Endothelial cell of umbilical vein (primary cell): ENCODE measurements at regions not wholly inside any gene's neighbourhood (a gene's known extent, or its start where the extent isn't known, plus 50 kb on each side); places are given as distances from the start of the nearest gene placed in this dataset.

Source experiments
- EZH2 ChIP-seq: IDR thresholded peaks from 2 replicates; pipeline ENCODE4 v1.6.1; 2012; ENCODE audit warnings: borderline replicate concordance, low read depth, mild to moderate bottlenecking, moderate library complexity, low read length, inconsistent platforms; ENCODE audit not compliant: severe bottlenecking
- FOS ChIP-seq: IDR thresholded peaks from 2 replicates; pipeline ENCODE4 v1.6.1; 2011; ENCODE audit warnings: mild to moderate bottlenecking, low read length, moderate library complexity, borderline replicate concordance; ENCODE audit not compliant: insufficient read depth
- JUN ChIP-seq: IDR thresholded peaks from 2 replicates; pipeline ENCODE4 v1.6.1; 2011; ENCODE audit warnings: borderline replicate concordance, low read depth; ENCODE audit not compliant: insufficient read length, insufficient read depth
- POLR2A ChIP-seq: IDR thresholded peaks from 2 replicates; pipeline ENCODE4 v1.6.1; 2012; ENCODE audit warnings: low read depth, mild to moderate bottlenecking, control low read depth, low read length
- POLR2AphosphoS5 ChIP-seq: IDR thresholded peaks from 2 replicates; pipeline ENCODE4 v1.6.1; 2012; ENCODE audit warnings: low read depth, mild to moderate bottlenecking, control low read depth, low read length, moderate library complexity; ENCODE audit not compliant: insufficient read depth
- TF ChIP-seq, protein P1 (sequence below), 2 donors: IDR thresholded peaks; 1 replicate in 1 of 2; 2 replicates in 1 of 2; pipeline ENCODE4 v1.5.1; 2011; ENCODE audit warnings: low read length in 2 of 2, mild to moderate bottlenecking in 2 of 2, moderate library complexity in 2 of 2, control low read depth in 1 of 2, inconsistent platforms in 1 of 2, low read depth in 1 of 2; ENCODE audit not compliant: insufficient read depth in 1 of 2; ENCODE audit errors: extremely low read depth in 1 of 2
- TF ChIP-seq, protein P2 (sequence below): IDR thresholded peaks from 2 replicates; pipeline ENCODE4 v1.6.1; 2011; ENCODE audit not compliant: insufficient read depth, insufficient read length

DNA sequence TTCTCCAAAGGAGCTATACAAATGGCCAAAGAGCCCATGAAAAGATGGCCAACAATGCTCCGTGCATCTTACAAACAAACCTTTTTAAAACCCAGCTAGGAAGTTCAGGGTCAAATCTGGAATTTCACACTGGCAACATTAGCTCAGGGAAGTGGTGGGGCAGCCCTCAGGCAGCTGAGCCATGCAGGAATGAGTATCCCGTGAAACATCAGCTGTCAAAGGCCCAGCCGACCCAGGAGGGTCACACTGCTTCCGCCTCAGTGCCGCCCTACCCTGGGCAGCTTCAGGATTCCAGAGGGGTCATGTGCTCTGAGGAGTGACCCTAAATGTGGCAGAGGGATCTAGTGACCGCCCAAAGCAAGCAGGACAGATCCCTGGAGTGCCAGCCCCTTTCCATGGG is 73.4 kb downstream of the LINC01488 start:
- TF ChIP-seq, protein P1, sequence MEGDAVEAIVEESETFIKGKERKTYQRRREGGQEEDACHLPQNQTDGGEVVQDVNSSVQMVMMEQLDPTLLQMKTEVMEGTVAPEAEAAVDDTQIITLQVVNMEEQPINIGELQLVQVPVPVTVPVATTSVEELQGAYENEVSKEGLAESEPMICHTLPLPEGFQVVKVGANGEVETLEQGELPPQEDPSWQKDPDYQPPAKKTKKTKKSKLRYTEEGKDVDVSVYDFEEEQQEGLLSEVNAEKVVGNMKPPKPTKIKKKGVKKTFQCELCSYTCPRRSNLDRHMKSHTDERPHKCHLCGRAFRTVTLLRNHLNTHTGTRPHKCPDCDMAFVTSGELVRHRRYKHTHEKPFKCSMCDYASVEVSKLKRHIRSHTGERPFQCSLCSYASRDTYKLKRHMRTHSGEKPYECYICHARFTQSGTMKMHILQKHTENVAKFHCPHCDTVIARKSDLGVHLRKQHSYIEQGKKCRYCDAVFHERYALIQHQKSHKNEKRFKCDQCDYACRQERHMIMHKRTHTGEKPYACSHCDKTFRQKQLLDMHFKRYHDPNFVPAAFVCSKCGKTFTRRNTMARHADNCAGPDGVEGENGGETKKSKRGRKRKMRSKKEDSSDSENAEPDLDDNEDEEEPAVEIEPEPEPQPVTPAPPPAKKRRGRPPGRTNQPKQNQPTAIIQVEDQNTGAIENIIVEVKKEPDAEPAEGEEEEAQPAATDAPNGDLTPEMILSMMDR (IDR thresholded peaks at IDR 0.05; ENCODE audit: extremely low read depth in 1 of 2, insufficient read depth in 1 of 2, low read depth in 1 of 2, low read length in 2 of 2): no peak
- no peak for TF ChIP-seq FOS
- TF ChIP-seq POLR2A: no peak
- no peak for TF ChIP-seq POLR2AphosphoS5
- TF ChIP-seq EZH2: no peak
- TF ChIP-seq, protein P2, sequence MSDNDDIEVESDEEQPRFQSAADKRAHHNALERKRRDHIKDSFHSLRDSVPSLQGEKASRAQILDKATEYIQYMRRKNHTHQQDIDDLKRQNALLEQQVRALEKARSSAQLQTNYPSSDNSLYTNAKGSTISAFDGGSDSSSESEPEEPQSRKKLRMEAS: no peak
- no peak for TF ChIP-seq JUN
